ENCODE measurements at regions not wholly inside any gene's neighbourhood (a gene's known extent, or its start where the extent isn't known, plus 50 kb on each side); places are given as distances from the start of the nearest gene placed in this dataset.
"Not testable (repeated sequence)": the region's sequence is repeated elsewhere in the genome, so short reads cannot be mapped to it uniquely, and the experiment has no call there.

GRCh38 chr20:26218301-26218700 lies 521.6 kb upstream of the ZNF337 start:
- DNase-seq (ENCODE audit: low spot score) = no peak

GRCh38 chr20:26216025-26216424 lies 519.4 kb upstream of the ZNF337 start:
- DNase-seq (ENCODE audit: low spot score) = no peak

- DNase-seq (ENCODE audit: low spot score) = no peak
Measured at GRCh38 chr20:26214991-26215390, 518.3 kb upstream of the ZNF337 start.

GRCh38 chr20:26209171-26209941 lies 512.7 kb upstream of the ZNF337 start:
- DNase-seq (ENCODE audit: low spot score) = no peak

- no peak for DNase-seq (ENCODE audit: low spot score)
Measured at GRCh38 chr20:26208296-26209091, 511.8 kb upstream of the ZNF337 start.

GRCh38 chr20:26207967-26208295 lies 511.3 kb upstream of the ZNF337 start:
- not testable (repeated sequence) for DNase-seq (ENCODE audit: low spot score)

- DNase-seq (ENCODE audit: low spot score) = no peak
Measured at GRCh38 chr20:26207237-26207966, 510.7 kb upstream of the ZNF337 start.

- DNase-seq (ENCODE audit: low spot score) = no peak
Measured at GRCh38 chr20:26205350-26205749, 508.7 kb upstream of the ZNF337 start.

GRCh38 chr20:26201026-26201425 lies 504.4 kb upstream of the ZNF337 start:
- not testable (repeated sequence) for DNase-seq (ENCODE audit: low spot score)

- DNase-seq (ENCODE audit: low spot score) = not testable (repeated sequence)
Measured at GRCh38 chr20:26187329-26187728, 490.7 kb upstream of the ZNF337 start.

GRCh38 chr20:26183720-26184119 lies 487.1 kb upstream of the ZNF337 start:
- DNase-seq (ENCODE audit: low spot score) = not testable (repeated sequence)

- not testable (repeated sequence) for DNase-seq (ENCODE audit: low spot score)
Measured at GRCh38 chr20:26181364-26181763, 484.7 kb upstream of the ZNF337 start.

- not testable (repeated sequence) for DNase-seq (ENCODE audit: low spot score)
Measured at GRCh38 chr20:26171875-26172274, 475.2 kb upstream of the ZNF337 start.

GRCh38 chr20:26169506-26169905 lies 472.9 kb upstream of the ZNF337 start:
- no peak for DNase-seq (ENCODE audit: low spot score)

GRCh38 chr20:26167499-26167898 lies 470.8 kb upstream of the ZNF337 start:
- no peak for DNase-seq (ENCODE audit: low spot score)

GRCh38 chr20:26163890-26164289 lies 467.2 kb upstream of the ZNF337 start:
- no peak for DNase-seq (ENCODE audit: low spot score)

GRCh38 chr20:26163151-26163550 lies 466.5 kb upstream of the ZNF337 start:
- not testable (repeated sequence) for DNase-seq (ENCODE audit: low spot score)

- not testable (repeated sequence) for DNase-seq (ENCODE audit: low spot score)
Measured at GRCh38 chr20:26161741-26162140, 465.1 kb upstream of the ZNF337 start.

- not testable (repeated sequence) for DNase-seq (ENCODE audit: low spot score)
Measured at GRCh38 chr20:26160916-26161315, 464.3 kb upstream of the ZNF337 start.

GRCh38 chr20:26154224-26154623 lies 457.6 kb upstream of the ZNF337 start:
- no peak for DNase-seq (ENCODE audit: low spot score)

GRCh38 chr20:26135325-26136110 lies 438.9 kb upstream of the ZNF337 start:
- no peak for DNase-seq (ENCODE audit: low spot score)

GRCh38 chr20:26134606-26135005 lies 438.0 kb upstream of the ZNF337 start:
- DNase-seq (ENCODE audit: low spot score) = no peak
